H9 (cell line): ENCODE measurements at regions not wholly inside any gene's neighbourhood (a gene's known extent, or its start where the extent isn't known, plus 50 kb on each side); places are given as distances from the start of the nearest gene placed in this dataset.

Experiments used
- DNase-seq: peaks from one replicate; pipeline ENCODE4 v3.0.0-alpha.2; 2017
- H2AFZ ChIP-seq: one replicate; pipeline ENCODE4 v1.6.1; 2013; ENCODE audit warnings: mild to moderate bottlenecking, low read length, control low read depth, moderate library complexity
- H2AK5ac ChIP-seq: 2 replicates; pipeline ENCODE4 v1.6.1; 2013; ENCODE audit warnings: low read length, control low read depth, mixed read lengths; ENCODE audit not compliant: insufficient read length
- H2BK120ac ChIP-seq: one replicate; pipeline ENCODE4 v1.6.1; 2013; ENCODE audit warnings: low read depth, mild to moderate bottlenecking, low read length, control low read depth, inconsistent platforms; ENCODE audit not compliant: poor library complexity, severe bottlenecking
- H2BK12ac ChIP-seq: 2 replicates; pipeline ENCODE4 v1.6.1; 2013; ENCODE audit warnings: low read length, control low read depth, mixed read lengths, low read depth; ENCODE audit not compliant: insufficient read length
- H2BK15ac ChIP-seq: 2 replicates; pipeline ENCODE4 v1.6.1; 2013; ENCODE audit warnings: low read depth, low read length, control low read depth
- H2BK20ac ChIP-seq: one replicate; pipeline ENCODE4 v1.6.1; 2013; ENCODE audit warnings: low read depth, mild to moderate bottlenecking, low read length, control low read depth, inconsistent platforms; ENCODE audit not compliant: poor library complexity, severe bottlenecking
- H2BK5ac ChIP-seq: 2 replicates; pipeline ENCODE4 v1.6.1; 2013; ENCODE audit warnings: low read length, control low read depth, mixed read lengths; ENCODE audit not compliant: insufficient read length
- H3K14ac ChIP-seq: 2 replicates; pipeline ENCODE4 v1.6.1; 2013; ENCODE audit warnings: low read length, control low read depth; ENCODE audit not compliant: insufficient read depth
- H3K18ac ChIP-seq: 2 replicates; pipeline ENCODE4 v1.6.1; 2013; ENCODE audit warnings: low read depth, mild to moderate bottlenecking, mixed read lengths, low read length, control low read depth; ENCODE audit not compliant: insufficient read length
- H3K23ac ChIP-seq: 2 replicates; pipeline ENCODE4 v1.6.1; 2013; ENCODE audit warnings: low read length, control low read depth, mixed read lengths, low read depth; ENCODE audit not compliant: insufficient read length
- H3K23me2 ChIP-seq: 2 replicates; pipeline ENCODE4 v1.6.1; 2013; ENCODE audit warnings: low read depth, mild to moderate bottlenecking, mixed read lengths, low read length, control low read depth; ENCODE audit not compliant: insufficient read length, poor library complexity, severe bottlenecking
- H3K27ac ChIP-seq: 2 replicates; pipeline ENCODE4 v1.5.1; 2013; ENCODE audit warnings: low read length, control low read depth, mixed read lengths, low read depth; ENCODE audit not compliant: insufficient read length
- H3K27me3 ChIP-seq: 2 replicates; pipeline ENCODE4 v1.6.1; 2013; ENCODE audit warnings: low read length, control low read depth, inconsistent platforms; ENCODE audit not compliant: insufficient read depth
- H3K4ac ChIP-seq: 2 replicates; pipeline ENCODE4 v1.6.1; 2013; ENCODE audit warnings: low read depth, mild to moderate bottlenecking, control low read depth, inconsistent platforms, low read length, moderate library complexity
- H3K4me1 ChIP-seq: 2 replicates; pipeline ENCODE4 v1.6.1; 2013; ENCODE audit warnings: low read length, control low read depth, inconsistent platforms; ENCODE audit not compliant: insufficient read depth
- H3K4me2 ChIP-seq: 2 replicates; pipeline ENCODE4 v1.6.1; 2013; ENCODE audit warnings: low read length, control low read depth, mixed read lengths; ENCODE audit not compliant: insufficient read length, insufficient read depth
- H3K56ac ChIP-seq: 2 replicates; pipeline ENCODE4 v1.6.1; 2013; ENCODE audit warnings: low read depth, mild to moderate bottlenecking, mixed read lengths, low read length, control low read depth; ENCODE audit not compliant: insufficient read length
- H3K79me1 ChIP-seq: 2 replicates; pipeline ENCODE4 v1.6.1; 2013; ENCODE audit warnings: low read depth, mild to moderate bottlenecking, moderate library complexity, low read length, control low read depth, inconsistent platforms; ENCODE audit not compliant: insufficient read depth, poor library complexity, severe bottlenecking
- H3K79me2 ChIP-seq: 2 replicates; pipeline ENCODE4 v1.6.1; 2013; ENCODE audit warnings: low read length, control low read depth, inconsistent platforms; ENCODE audit not compliant: insufficient read depth
- H3K9ac ChIP-seq: 2 replicates; pipeline ENCODE4 v1.6.1; 2013; ENCODE audit warnings: low read length, control low read depth, mixed read lengths; ENCODE audit not compliant: insufficient read length; ENCODE audit errors: extremely low read depth
- H3K9me3 ChIP-seq: one replicate; pipeline ENCODE4 v1.6.1; 2013; ENCODE audit warnings: low read depth, low read length, inconsistent platforms; ENCODE audit not compliant: control insufficient read depth
- H3T11ph ChIP-seq: one replicate; pipeline ENCODE4 v1.6.1; 2013; ENCODE audit warnings: mild to moderate bottlenecking, low read length, control low read depth, inconsistent platforms
- H4K20me1 ChIP-seq: one replicate; pipeline ENCODE4 v1.6.1; 2013; ENCODE audit not compliant: control insufficient read depth, insufficient read length, insufficient read depth
- H4K5ac ChIP-seq: 2 replicates; pipeline ENCODE4 v1.6.1; 2013; ENCODE audit warnings: low read depth, mild to moderate bottlenecking, mixed read lengths, low read length, control low read depth; ENCODE audit not compliant: insufficient read length
- H4K8ac ChIP-seq: replicated peaks from 2 replicates; pipeline ENCODE4 v1.6.1; 2013; ENCODE audit warnings: low read length, control low read depth, mixed read lengths, low read depth; ENCODE audit not compliant: insufficient read length
- H4K91ac ChIP-seq: 2 replicates; pipeline ENCODE4 v1.6.1; 2013; ENCODE audit warnings: low read depth, mild to moderate bottlenecking, moderate library complexity, mixed read lengths, low read length, control low read depth; ENCODE audit not compliant: insufficient read length
- H3K27ac Mint-ChIP-seq, 3 experiments: 2 replicates in 2 of 3; 3 replicates in 1 of 3; pipeline ENCODE4 v1.8.0; 2020 to 2021; ENCODE audit warnings: mixed read lengths in 3 of 3, mild to moderate bottlenecking in 1 of 3, moderate library complexity in 1 of 3
- H3K27me3 Mint-ChIP-seq: 2 replicates; pipeline ENCODE4 v1.8.0; 2021; ENCODE audit warnings: low read depth, mild to moderate bottlenecking, moderate library complexity, mixed read lengths
- H3K36me3 Mint-ChIP-seq, 3 experiments: 2 replicates in 2 of 3; 3 replicates in 1 of 3; pipeline ENCODE4 v1.8.0; 2020 to 2021; ENCODE audit warnings: low read depth in 3 of 3, mixed read lengths in 3 of 3; ENCODE audit not compliant: insufficient read depth in 1 of 3
- H3K4me1 Mint-ChIP-seq, 2 experiments: 2 replicates each; pipeline ENCODE4 v1.8.0; 2020; ENCODE audit warnings: mixed read lengths in 2 of 2
- H3K4me3 Mint-ChIP-seq, 2 experiments: 2 replicates in 1 of 2; 3 replicates in 1 of 2; pipeline ENCODE4 v1.8.0; 2020 to 2021; ENCODE audit warnings: mild to moderate bottlenecking in 2 of 2, mixed read lengths in 2 of 2, moderate library complexity in 1 of 2
- H3K9me3 Mint-ChIP-seq, 2 experiments: 2 replicates in 1 of 2; 3 replicates in 1 of 2; pipeline ENCODE4 v1.8.0; 2020; ENCODE audit warnings: mild to moderate bottlenecking in 2 of 2, mixed read lengths in 2 of 2, moderate library complexity in 1 of 2
- WGBS: extraction: QIAGEN DNeasy Blood & Tissue Kit; methylation state at CpG from one replicate; pipeline ENCODE4 v1.1.7; 2013; ENCODE audit warnings: missing lambda C conversion rate, low lambda C conversion rate, mixed read lengths; ENCODE audit not compliant: insufficient read length; ENCODE audit errors: extremely low coverage; 5-methylcytosine and 5-hydroxymethylcytosine counted together
- TF ChIP-seq, protein P1 (sequence below): fragments of 200-600 bp; sonication (generic); conservative IDR thresholded peaks from 3 replicates; pipeline ENCODE4 v1.8.0; 2021; ENCODE audit warnings: antibody characterized with exemption, mild to moderate bottlenecking

DNA sequence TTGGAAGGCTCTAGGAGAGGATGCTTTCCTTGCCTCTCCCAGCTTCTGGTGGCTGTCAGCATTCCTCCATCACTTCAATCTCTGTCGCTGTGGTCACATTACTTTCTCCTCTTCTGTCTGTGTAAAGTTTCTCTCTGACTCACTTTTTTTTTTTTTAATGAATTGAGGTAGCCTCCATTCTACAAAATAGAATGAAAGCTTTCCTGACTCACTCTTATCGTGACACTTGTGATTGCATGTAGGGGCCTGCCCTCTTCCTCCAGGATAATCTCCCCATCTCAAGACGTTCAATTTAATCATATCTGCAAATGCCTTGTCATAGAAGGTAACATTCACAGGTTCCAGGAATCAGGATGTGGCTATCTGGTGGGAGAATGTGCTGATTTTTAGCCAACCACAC is 153.5 kb upstream of the HMGA2 start:
- Histone ChIP-seq H3K4me2 (no peak overlapping the region), H2BK12ac (no peak overlapping the region), H3K4me1 (no peaks in the 10 kb centered on the region), H3K79me2 (no peaks in the 10 kb centered on the region), H2AK5ac (no peak overlapping the region), H2BK5ac (no peak overlapping the region), H2AFZ (no peak overlapping the region), H3K9me3 (no peaks in the 10 kb centered on the region), H3K23me2 (no peaks in the 10 kb centered on the region), H3K23ac (no peak overlapping the region), H3K79me1 (no peaks in the 10 kb centered on the region), H3K4ac (no peak overlapping the region), H2BK15ac (no peak overlapping the region), H3K9ac (no peak overlapping the region), H2BK120ac (no peak overlapping the region), H3K27me3 (no peaks in the 10 kb centered on the region), H4K5ac (no peak overlapping the region), H4K91ac (no peak overlapping the region), H3T11ph (no peak overlapping the region), H3K56ac (no peak overlapping the region), H3K27ac (no peak overlapping the region), H4K20me1 (no peaks in the 10 kb centered on the region), H3K18ac (no peak overlapping the region), H4K8ac (no peak overlapping the region), H3K14ac (no peak overlapping the region), H2BK20ac (no peak overlapping the region)
- Mint-ChIP-seq H3K27ac (no peak overlapping the region), H3K36me3 (no peaks in the 10 kb centered on the region), H3K4me1 (peaks cover 6 to 18% of the 10 kb centered on the region in 2 experiments; a peak in 3 of 4 replicates), H3K27me3 (no peaks in the 10 kb centered on the region), H3K9me3 (no peaks in the 10 kb centered on the region), H3K4me3 (no peak overlapping the region)
- WGBS, result no CpG with 5 or more reads among the region's 3 CpGs
- TF ChIP-seq, protein P1, sequence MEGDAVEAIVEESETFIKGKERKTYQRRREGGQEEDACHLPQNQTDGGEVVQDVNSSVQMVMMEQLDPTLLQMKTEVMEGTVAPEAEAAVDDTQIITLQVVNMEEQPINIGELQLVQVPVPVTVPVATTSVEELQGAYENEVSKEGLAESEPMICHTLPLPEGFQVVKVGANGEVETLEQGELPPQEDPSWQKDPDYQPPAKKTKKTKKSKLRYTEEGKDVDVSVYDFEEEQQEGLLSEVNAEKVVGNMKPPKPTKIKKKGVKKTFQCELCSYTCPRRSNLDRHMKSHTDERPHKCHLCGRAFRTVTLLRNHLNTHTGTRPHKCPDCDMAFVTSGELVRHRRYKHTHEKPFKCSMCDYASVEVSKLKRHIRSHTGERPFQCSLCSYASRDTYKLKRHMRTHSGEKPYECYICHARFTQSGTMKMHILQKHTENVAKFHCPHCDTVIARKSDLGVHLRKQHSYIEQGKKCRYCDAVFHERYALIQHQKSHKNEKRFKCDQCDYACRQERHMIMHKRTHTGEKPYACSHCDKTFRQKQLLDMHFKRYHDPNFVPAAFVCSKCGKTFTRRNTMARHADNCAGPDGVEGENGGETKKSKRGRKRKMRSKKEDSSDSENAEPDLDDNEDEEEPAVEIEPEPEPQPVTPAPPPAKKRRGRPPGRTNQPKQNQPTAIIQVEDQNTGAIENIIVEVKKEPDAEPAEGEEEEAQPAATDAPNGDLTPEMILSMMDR, result no peak
- DNase-seq, result no peak
